Hematopoietic multipotent progenitor cell treated with erythropoietin and hydrocortisone succinate and interleukin-3 and kit ligand, for 4 days (in vitro differentiated cells): ENCODE measurements at regions not wholly inside any gene's neighbourhood (a gene's known extent, or its start where the extent isn't known, plus 50 kb on each side); places are given as distances from the start of the nearest gene placed in this dataset.
"Not testable (repeated sequence)": the region's sequence is repeated elsewhere in the genome, so short reads cannot be mapped to it uniquely, and the experiment has no call there.

Source experiments
- DNase-seq: peaks from one replicate; pipeline ENCODE4 v3.0.0-alpha.2; 2015

GRCh38 chr10:133785846-133786602, 159.4 kb upstream of the FRG2B start:
- DNase-seq, result peak; percentile 3

DNA sequence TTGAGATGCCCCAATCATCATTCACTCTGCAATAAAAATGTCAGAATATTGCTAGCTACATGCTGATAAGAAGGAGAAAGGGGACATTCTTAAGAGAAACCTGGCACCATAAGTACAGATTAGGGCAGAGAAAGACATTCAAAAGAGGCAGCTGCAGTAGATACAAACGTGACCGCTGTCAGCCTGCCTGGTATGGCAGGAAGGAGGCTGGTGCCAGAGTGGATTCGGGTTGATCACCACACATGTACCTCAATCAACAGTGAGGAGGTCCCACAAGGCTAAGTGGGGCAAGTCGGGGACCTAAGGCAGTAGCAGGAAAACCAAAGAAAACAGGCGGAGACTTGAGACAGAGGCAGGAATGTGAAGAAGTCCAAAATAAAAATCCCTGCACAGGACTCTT, 158.6 kb upstream of the FRG2B start:
- not testable (repeated sequence) for DNase-seq

- not testable (repeated sequence) for DNase-seq
These were observed 138.7 kb upstream of the FRG2B start for GRCh38 chr10:133765308-133765707.

GRCh38 chr10:133764823-133765209, 138.2 kb upstream of the FRG2B start:
- DNase-seq, result peak; percentile 10

GRCh38 chr10:133763875-133764822, 137.6 kb upstream of the FRG2B start:
- peak; percentile 0 for DNase-seq

GRCh38 chr10:133763190-133763589, 136.6 kb upstream of the FRG2B start:
- DNase-seq, result not testable (repeated sequence)

DNA sequence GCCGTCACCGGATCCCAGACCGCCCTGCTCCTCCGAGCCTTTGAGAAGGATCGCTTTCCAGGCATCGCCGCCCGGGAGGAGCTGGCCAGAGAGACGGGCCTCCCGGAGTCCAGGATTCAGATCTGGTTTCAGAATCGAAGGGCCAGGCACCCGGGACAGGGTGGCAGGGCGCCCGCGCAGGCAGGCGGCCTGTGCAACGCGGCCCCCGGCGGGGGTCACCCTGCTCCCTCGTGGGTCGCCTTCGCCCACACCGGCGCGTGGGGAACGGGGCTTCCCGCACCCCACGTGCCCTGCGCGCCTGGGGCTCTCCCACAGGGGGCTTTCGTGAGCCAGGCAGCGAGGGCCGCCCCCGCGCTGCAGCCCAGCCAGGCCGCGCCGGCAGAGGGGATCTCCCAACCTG, 127.0 kb upstream of the FRG2B start:
- DNase-seq, result not testable (repeated sequence)
